GM12874 (cell line): ENCODE measurements at regions not wholly inside any gene's neighbourhood (a gene's known extent, or its start where the extent isn't known, plus 50 kb on each side); places are given as distances from the start of the nearest gene placed in this dataset.

ENCODE experiments used
- TF ChIP-seq, protein P1 (sequence below): IDR thresholded peaks from 2 replicates; pipeline ENCODE4 v1.5.1; 2011; ENCODE audit warnings: low read depth, mild to moderate bottlenecking, control low read depth, low read length, moderate library complexity; ENCODE audit not compliant: insufficient read depth

DNA sequence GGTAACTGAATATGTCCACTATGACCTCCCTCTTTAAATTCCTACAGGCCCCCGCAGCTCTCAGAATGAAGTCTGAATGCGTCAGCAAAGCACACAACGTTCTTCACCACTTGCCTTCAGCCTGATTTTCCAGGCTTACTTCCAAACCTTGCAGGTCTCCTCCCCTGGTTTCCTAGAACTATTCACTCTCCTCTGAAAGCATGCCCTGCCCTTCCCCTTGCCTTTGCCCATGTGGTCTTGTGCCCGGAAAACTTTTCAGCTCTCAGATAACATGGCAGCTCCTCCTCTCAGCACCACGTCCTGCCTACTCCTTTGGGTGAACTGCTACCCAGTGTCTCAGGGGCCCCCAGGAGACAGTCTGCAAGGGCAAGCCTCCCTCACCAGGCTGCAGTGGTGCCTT, 268.5 kb upstream of the LDB2 start:
- TF ChIP-seq, protein P1, sequence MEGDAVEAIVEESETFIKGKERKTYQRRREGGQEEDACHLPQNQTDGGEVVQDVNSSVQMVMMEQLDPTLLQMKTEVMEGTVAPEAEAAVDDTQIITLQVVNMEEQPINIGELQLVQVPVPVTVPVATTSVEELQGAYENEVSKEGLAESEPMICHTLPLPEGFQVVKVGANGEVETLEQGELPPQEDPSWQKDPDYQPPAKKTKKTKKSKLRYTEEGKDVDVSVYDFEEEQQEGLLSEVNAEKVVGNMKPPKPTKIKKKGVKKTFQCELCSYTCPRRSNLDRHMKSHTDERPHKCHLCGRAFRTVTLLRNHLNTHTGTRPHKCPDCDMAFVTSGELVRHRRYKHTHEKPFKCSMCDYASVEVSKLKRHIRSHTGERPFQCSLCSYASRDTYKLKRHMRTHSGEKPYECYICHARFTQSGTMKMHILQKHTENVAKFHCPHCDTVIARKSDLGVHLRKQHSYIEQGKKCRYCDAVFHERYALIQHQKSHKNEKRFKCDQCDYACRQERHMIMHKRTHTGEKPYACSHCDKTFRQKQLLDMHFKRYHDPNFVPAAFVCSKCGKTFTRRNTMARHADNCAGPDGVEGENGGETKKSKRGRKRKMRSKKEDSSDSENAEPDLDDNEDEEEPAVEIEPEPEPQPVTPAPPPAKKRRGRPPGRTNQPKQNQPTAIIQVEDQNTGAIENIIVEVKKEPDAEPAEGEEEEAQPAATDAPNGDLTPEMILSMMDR = no peak

DNA sequence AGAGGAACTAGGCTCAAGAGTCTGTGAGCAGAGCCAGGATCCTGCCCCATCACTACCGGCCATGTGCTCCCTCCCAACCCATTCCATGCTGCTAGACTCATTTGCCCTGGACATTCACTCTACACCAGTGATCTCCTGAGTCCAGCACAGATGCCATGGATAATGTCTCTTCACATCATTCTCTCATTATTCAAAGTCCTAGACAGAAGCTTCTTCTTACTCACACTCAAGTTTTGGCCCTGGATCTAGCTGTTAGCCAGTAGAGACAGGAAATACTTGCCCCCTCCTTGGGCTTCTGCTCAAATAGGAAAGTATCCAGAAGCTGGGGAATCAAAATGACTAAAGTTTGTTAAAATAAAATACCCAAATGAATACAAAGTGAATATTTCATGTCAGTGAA, 266.8 kb upstream of the LDB2 start:
- TF ChIP-seq, protein P1 = no peak

DNA sequence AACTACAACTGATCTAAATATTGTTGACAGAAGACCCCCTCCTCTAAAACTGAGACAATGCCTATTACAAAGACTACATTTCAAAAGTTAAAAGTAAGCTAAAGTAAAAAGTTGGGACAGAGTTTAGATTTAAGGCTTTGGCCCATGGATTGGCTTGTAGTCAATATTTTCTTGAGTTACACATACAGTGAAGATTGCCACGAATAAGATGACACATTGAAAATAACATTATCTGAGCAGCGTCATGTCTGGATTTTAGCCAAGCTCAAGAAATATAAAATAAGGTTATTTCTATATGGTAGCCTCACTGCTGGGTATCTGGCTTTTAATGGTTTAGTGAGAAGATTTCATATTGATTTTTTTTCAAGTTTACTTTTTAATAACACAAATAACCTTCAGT, 266.2 kb upstream of the LDB2 start:
- TF ChIP-seq, protein P1 = no peak

DNA sequence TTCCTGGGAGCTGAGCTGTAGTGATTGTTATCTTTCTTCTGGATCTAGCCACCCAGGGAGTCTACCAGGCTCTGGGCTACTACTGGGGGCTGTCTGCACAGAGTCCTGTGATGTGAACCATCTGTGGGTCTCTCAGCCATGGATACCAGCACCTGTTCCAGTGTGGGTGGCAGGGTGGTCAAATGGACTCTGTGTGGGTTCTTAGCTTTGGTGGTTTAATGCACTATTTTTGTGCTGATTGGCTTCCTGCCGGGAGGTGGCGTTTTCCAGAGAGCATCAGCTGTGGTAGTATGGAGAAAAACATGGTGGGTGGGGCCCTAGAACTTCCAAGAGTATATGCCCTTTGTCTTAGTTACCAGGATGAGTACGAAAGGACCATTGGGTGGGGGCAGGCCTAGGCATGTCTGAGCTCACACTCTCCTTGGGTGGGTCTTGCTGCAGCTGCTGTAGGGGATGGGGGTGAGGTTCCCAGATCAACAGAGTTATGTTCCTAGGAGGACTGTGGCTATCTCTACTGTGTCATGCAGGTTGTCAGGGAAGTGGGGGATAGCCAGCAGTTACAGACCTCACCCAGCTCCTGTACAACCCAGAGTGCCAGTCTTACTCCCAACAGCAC, 264.8 kb upstream of the LDB2 start:
- TF ChIP-seq, protein P1 = no peak

DNA sequence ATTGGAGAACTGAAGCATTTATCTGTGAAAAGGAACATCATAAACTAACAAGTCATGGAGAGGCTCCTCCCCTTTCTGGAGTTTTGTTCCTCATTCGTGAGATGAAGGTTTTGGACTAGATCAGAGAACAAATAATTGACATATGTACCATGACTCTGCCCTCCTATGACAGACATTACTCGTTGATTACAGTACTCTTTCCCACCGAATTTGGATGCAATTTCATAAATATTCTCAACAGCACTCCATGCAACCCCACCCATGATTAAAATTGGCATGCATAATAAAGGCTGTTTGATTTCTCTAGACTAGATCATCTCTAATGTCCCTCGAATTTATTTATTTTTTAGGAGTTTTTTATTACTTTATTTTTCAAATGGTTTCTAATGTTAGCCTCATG, 258.9 kb upstream of the LDB2 start:
- TF ChIP-seq, protein P1 = no peak

DNA sequence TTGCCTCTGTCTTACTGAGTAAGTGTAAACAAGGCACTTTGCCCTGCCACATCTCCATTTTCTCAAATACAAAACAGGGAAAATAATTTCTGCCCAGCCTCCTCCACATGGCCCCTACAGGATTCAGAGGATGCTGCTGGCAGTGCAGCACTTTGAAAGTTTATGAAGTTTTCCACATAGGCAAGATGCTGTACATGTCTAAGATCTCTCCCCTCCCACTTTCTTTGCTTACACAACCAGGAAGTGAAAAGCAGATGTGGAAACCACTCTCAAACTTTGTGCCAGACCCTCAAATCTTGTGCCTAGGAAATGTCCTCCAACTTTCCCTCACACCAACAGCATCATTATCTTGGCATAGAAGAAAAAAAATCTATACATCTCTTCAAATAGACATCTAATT, 257.0 kb upstream of the LDB2 start:
- TF ChIP-seq, protein P1 = no peak

DNA sequence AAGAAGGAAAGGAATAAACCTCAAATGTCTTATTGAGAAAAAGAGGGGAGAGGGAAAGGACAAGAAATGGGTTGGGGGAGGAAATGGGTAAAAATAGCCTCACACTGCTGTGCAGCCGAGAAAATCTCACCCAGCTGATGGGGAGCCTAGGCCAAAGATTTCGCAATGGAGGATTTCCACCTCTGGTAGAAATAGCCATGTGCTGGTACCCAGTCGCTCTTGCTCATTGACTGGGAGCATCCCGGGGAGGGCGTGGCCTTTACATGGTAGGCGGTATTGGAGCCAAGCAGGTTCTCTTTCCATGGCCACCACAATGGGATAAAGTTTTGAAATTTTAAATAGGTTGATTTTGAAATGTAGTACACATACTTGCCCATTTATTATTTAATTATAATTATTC, 255.1 kb upstream of the LDB2 start:
- TF ChIP-seq, protein P1 = no peak

DNA sequence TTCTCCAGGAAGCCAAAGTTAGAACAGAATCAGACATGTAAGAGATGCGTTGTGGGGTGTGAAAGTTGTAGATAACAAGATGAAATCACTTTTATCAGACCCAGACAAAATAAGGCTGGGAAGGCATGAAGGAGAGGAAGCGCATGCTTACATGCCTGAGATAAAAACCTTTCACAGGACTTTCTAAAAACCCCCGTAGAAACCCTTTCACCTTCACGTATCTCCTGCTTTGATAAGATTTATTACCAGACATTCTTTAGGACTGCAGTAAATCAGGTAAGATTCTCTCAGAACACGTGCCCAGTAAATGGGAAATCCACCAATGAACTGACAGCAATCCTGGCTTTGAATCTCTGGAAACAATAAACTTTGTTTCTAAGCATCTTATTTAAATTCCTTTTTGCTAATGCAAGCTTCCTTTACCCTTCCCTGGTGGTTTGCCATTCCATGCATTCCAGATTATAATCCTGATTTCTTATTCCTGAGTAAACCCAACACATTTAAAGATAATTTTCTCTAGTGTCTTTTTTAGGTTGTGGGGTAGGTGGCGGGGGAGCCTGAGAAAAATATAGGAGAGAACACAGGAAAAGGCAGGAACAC, 254.6 kb upstream of the LDB2 start:
- TF ChIP-seq, protein P1 = no peak
